GM12891 (cell line): ENCODE measurements at regions not wholly inside any gene's neighbourhood (a gene's known extent, or its start where the extent isn't known, plus 50 kb on each side); places are given as distances from the start of the nearest gene placed in this dataset.
"Not testable (repeated sequence)": the region's sequence is repeated elsewhere in the genome, so short reads cannot be mapped to it uniquely, and the experiment has no call there.

Experiments
- DNase-seq: peaks from one replicate; pipeline ENCODE4 v3.0.0; 2011; ENCODE audit warnings: low spot score; ENCODE audit not compliant: insufficient read length
- FAIRE-seq: peaks from 2 replicates; lab custom pipeline; 2011; peaks lifted over from hg19 to GRCh38; lab: Jason Lieb, UNC
- PAX5 ChIP-seq: IDR thresholded peaks from 2 replicates; pipeline ENCODE4 v1.6.1; 2011; ENCODE audit warnings: low read length, moderate library complexity, mild to moderate bottlenecking; ENCODE audit not compliant: insufficient read depth, severe bottlenecking
- POLR2A ChIP-seq: IDR thresholded peaks from 2 replicates; pipeline ENCODE4 v1.6.1; 2011; ENCODE audit warnings: low read depth, low read length, control low read depth
- POLR2AphosphoS5 ChIP-seq: IDR thresholded peaks from 2 replicates; pipeline ENCODE4 v1.6.1; 2011; ENCODE audit warnings: low read depth, low read length, control low read depth
- POU2F2 ChIP-seq: IDR thresholded peaks from 2 replicates; pipeline ENCODE4 v1.6.1; 2011; ENCODE audit warnings: low read depth, mild to moderate bottlenecking, control low read depth, low read length, moderate library complexity
- SPI1 ChIP-seq: IDR thresholded peaks from 2 replicates; pipeline ENCODE4 v1.6.1; 2011; ENCODE audit warnings: low read depth, low read length, control low read depth
- TAF1 ChIP-seq: IDR thresholded peaks from 2 replicates; pipeline ENCODE4 v1.6.1; 2011; ENCODE audit warnings: low read depth, low read length, control low read depth

DNA sequence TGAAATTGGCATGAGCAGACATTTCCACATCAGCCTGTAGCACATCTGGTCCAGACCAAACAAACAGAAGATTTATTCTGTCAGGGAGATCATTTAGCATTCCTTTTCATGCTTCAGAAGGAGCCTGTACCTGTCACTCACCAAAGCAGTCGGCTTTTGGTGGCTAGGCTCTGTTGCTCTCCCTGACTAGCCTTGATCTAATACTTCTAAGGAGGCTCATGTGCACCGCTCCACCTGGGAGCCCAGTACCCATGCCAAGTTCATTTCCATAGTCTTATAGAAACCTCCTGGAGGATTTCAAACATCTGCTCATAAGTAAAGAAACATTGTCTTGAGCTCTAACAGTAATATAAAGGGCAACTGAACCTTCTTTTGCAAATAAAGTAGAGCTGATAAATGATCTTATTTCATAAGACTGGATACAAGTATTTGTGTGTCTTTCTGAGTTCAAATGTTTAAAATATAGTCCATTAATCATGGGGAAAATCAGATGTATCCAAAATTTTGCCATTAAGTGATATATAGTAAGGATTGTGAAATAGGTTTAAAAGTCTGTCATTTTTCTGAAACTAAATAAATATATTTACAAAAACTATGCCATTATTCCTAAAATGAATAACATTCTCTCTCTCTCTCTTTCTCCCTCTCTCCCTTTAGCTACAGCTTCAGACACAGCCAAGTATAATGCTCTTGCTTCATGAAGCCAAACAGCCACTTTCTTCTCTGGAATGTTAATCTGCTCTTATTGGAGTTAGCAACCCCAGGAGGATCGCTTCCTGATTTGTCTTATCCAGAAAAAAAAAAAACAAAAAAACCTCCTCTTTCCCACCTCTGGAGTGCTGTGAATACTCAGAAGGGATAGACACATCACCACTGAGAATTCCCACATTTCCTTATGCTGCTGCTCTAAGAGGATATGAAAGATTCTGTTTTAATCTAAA lies 192.7 kb upstream of the TFAP2D start:
- no peak for DNase-seq
- no peak for FAIRE-seq
- no peak for TF ChIP-seq TAF1

- no peak for DNase-seq
- FAIRE-seq = no peak
- no peak for TF ChIP-seq SPI1
- no peak for TF ChIP-seq POLR2AphosphoS5
- TF ChIP-seq PAX5 = no peak
- no peak for TF ChIP-seq TAF1
- TF ChIP-seq POLR2A = no peak
Observed at GRCh38 chr6:50524341-50524740, 189.0 kb upstream of the TFAP2D start.

DNA sequence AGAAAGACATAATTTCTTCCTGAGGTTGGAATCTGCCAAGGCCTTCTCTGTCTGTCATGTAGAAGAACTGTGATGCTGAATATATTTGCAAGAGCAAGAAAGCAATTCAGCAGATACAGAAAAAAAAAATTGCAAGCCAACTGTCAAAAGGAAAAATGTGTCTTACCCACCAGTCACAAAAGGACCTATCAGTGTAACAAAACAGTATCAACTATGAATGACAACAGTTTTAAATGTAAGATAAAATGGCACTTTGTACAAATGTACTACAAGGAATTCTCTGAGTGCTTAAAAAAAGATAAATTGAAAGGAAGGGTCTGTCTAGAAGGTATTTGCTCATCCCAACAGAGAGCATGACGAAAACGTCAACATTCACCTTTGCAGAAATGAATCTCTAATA lies 185.3 kb upstream of the TFAP2D start:
- DNase-seq (no peak), FAIRE-seq (no peak)
- TF ChIP-seq TAF1 (no peak), POU2F2 (no peak), SPI1 (no peak), PAX5 (no peak), POLR2AphosphoS5 (no peak), POLR2A (no peak)

- no peak for DNase-seq
- no peak for FAIRE-seq
- TF ChIP-seq SPI1 (no peak), POLR2AphosphoS5 (no peak), TAF1 (no peak), POU2F2 (no peak), PAX5 (no peak), POLR2A (no peak)
Observed at GRCh38 chr6:50539447-50539846, 173.9 kb upstream of the TFAP2D start.

DNA sequence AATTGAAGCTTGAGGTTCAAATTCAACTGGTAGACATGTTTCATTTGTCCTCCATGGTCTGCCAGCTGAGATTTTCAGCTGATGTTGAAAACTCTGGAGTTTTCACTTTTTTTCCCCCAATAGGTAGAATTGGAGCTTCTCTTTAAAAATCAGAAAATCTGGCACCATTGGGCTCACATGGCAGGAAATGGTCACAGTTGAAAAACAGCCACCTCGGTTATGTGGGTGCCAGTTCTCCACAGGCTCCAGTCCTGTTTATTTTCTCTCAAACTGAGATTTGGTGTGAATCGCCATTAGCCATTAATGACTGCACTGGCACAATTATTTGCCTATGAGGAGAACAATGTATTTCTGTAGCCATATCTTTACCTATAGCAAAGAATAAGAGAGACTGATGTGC lies 171.4 kb upstream of the TFAP2D start:
- FAIRE-seq = no peak
- DNase-seq = no peak
- TF ChIP-seq POU2F2 (no peak), POLR2A (no peak), PAX5 (no peak), POLR2AphosphoS5 (no peak), SPI1 (no peak), TAF1 (no peak)

DNA sequence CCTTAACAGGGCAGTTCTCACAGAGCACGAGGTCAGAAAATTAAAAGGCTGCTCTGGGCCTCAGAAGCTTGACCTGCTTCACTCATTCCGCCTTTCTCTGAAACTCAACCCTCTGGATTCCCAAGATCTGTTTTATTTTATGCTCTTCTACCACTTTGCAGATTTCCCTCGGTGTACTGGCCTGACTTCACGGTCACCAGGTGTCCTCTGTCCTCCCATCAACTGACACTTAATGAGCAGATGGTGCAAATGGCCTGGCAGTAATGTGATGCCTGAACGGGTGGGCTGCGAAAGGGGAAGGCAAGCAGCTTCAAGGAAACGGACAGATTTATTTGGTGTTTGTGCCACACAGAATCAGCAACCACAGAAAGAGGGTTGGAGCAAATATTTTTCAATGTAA lies 169.7 kb upstream of the TFAP2D start:
- no peak for DNase-seq
- TF ChIP-seq SPI1 (no peak), PAX5 (no peak)
- FAIRE-seq = no peak

GRCh38 chr6:50549026-50549425 lies 164.3 kb upstream of the TFAP2D start:
- no peak for TF ChIP-seq SPI1
- no peak for TF ChIP-seq TAF1
- TF ChIP-seq POLR2AphosphoS5 = no peak
- TF ChIP-seq PAX5 = no peak
- TF ChIP-seq POU2F2 = no peak
- no peak for TF ChIP-seq POLR2A
- FAIRE-seq (no peak), DNase-seq (no peak)

DNA sequence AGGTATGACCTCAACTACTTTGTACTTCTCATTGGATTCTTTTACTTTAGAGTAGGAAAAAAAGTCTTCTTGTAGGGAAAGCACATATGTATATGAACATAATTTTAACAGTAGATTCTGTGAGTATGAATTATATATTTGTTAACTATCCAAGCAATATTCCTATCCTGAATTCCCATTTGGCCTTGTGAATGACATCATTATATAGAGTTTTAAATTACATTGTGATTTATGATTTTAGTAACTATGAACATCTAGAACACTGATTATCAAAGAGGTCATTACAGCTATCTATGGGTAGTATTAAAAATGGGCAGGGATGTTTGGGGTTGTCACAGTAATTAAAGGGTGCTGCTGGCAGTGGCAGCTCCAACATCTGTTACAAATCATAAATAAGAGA lies 163.9 kb upstream of the TFAP2D start:
- FAIRE-seq = no peak
- TF ChIP-seq PAX5 (no peak), POU2F2 (no peak), TAF1 (no peak), POLR2AphosphoS5 (no peak), POLR2A (no peak), SPI1 (no peak)
- no peak for DNase-seq

- no peak for DNase-seq
- TF ChIP-seq POU2F2 = no peak
- FAIRE-seq = no peak
Observed at GRCh38 chr6:50555982-50556381, 157.3 kb upstream of the TFAP2D start.

- no peak for FAIRE-seq
- DNase-seq = no peak
Observed at GRCh38 chr6:50565004-50565403, 148.3 kb upstream of the TFAP2D start.

GRCh38 chr6:50571230-50571629 lies 142.1 kb upstream of the TFAP2D start:
- DNase-seq, FAIRE-seq: not testable (repeated sequence)

More at GRCh38 chr6:50565004-50565403, 148.3 kb upstream of the TFAP2D start:
- no peak for TF ChIP-seq POU2F2
- TF ChIP-seq PAX5 = no peak
- no peak for TF ChIP-seq POLR2A
- no peak for TF ChIP-seq POLR2AphosphoS5
- no peak for TF ChIP-seq SPI1
- no peak for TF ChIP-seq TAF1
